MM.1S (cell line): ENCODE measurements at regions not wholly inside any gene's neighbourhood (a gene's known extent, or its start where the extent isn't known, plus 50 kb on each side); places are given as distances from the start of the nearest gene placed in this dataset.

ENCODE experiments used
- CTCF ChIP-seq: fragments of 300-600 bp; sonication (generic); IDR thresholded peaks from 2 replicates; pipeline ENCODE4 v1.5.1; 2016; ENCODE audit warnings: antibody characterized with exemption, low read length, mixed read lengths
- EZH2 ChIP-seq: fragments of 300-600 bp; sonication (generic); optimal IDR thresholded peaks from 2 replicates; pipeline ENCODE3; 2017; ENCODE audit warnings: low read depth, mild to moderate bottlenecking, antibody characterized with exemption, low read length, mixed read lengths
- EZH2phosphoT487 ChIP-seq: fragments of 300-600 bp; sonication (generic); IDR thresholded peaks from 2 replicates; pipeline ENCODE4 v1.6.1; 2018; ENCODE audit warnings: antibody characterized with exemption, low read length

GRCh38 chr11:10993640-10994039 lies 135.8 kb upstream of the ZBED5 start:
- TF ChIP-seq CTCF (no peak), EZH2phosphoT487 (no peak), EZH2 (no peak)
